ENCODE measurements at regions not wholly inside any gene's neighbourhood (a gene's known extent, or its start where the extent isn't known, plus 50 kb on each side); places are given as distances from the start of the nearest gene placed in this dataset.

DNA sequence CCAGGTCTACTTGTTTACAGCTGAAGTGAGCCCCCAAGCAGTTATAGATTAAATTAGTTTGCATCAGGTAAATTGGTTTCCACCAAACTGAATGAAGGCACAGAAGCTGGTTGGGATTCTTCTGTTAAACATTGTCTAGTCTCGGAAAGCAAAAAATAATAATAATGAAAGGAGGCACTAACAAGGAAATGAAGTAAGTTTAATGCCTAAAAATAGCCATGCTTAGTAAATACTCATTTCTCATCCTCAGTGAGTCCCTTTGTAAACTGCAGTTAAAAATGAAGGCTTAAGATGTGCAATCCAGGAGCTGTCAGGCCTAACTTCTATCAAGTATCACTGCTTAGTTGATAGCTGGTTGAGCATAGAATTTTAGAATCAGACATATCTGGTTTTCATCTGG, 113.5 kb downstream of the BTG1 start:
- Histone ChIP-seq H3K9me3 (ENCODE audit: control insufficient read depth, insufficient read depth, low read depth, low read length) (no peaks in the 10 kb centered on the region), H3K36me3 (ENCODE audit: control insufficient read depth, insufficient read depth, low read length) (no peaks in the 10 kb centered on the region), H3K27ac (ENCODE audit: low read depth, low read length) (no peak overlapping the region), H3K27me3 (ENCODE audit: control insufficient read depth, insufficient read depth, low read length) (no peaks in the 10 kb centered on the region), H3K4me3 (ENCODE audit: low read depth, low read length) (no peak overlapping the region), H3K4me1 (ENCODE audit: control insufficient read depth, insufficient read depth, low read length) (peaks cover 9% of the 10 kb centered on the region), H3K9ac (ENCODE audit: low read length) (no peak overlapping the region)

DNA sequence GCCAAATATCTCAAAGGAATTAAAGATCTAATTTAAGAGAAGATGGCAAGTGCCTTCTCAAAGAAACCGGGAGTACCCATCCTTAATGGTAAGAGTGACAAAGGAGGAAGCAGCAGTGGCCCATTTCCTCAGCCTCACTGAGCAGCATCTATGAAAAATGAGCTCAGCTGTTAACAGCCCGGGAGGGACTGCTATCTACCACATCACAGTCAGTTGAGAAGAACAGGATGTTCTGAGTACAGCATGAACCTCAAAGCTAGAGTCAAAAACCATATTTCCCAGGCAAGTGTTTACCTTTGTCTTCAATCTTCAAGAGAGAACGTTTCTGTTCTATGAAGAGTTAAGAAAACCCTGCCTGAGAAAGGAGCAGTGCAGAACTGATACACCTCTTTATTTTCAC, 115.0 kb downstream of the BTG1 start:
- peaks cover 9% of the 10 kb centered on the region for H3K4me1 ChIP-seq (ENCODE audit: control insufficient read depth, insufficient read depth, low read length)
- H3K9ac ChIP-seq (ENCODE audit: low read length), result no peak overlapping the region
- no peak overlapping the region for H3K27ac ChIP-seq (ENCODE audit: low read depth, low read length)
- no peaks in the 10 kb centered on the region for H3K9me3 ChIP-seq (ENCODE audit: control insufficient read depth, insufficient read depth, low read depth, low read length)
- no peak overlapping the region for H3K4me3 ChIP-seq (ENCODE audit: low read depth, low read length)
- H3K36me3 ChIP-seq (ENCODE audit: control insufficient read depth, insufficient read depth, low read length), result no peaks in the 10 kb centered on the region
- no peaks in the 10 kb centered on the region for H3K27me3 ChIP-seq (ENCODE audit: control insufficient read depth, insufficient read depth, low read length)

DNA sequence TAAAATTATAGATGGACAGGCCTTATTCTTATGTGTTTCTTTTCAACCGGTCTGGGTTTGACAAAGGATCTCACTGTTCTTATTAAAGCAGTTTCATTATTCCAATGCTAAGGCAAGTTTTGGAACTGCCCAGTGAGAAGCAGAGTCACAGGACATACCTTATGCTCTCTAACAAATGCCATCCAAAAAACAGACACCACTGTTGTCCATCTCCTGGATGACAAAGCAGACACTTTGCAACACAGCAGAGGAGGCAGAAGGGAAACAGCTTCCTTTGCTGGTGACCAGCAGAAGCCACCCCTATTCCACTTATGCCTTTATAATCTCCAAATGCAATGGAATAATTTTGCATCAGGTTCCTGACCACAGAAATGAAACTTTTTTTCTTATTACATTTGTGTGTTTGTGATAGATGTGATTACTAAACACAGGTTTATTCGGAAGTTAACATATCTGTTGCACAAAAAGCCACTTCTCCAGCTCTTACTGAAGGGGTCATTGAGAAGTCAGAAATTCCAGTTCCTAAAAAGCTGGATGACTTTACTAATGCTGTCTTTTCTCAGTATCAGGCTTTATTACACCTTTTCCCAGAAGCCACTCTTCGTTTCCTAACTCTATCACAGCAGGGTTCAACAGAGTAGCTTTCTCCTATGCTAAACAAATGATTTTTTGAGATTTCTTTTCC, 115.6 kb downstream of the BTG1 start:
- Histone ChIP-seq H3K4me1 (ENCODE audit: control insufficient read depth, insufficient read depth, low read length) (peaks cover 6% of the 10 kb centered on the region), H3K9me3 (ENCODE audit: control insufficient read depth, insufficient read depth, low read depth, low read length) (no peaks in the 10 kb centered on the region), H3K9ac (ENCODE audit: low read length) (no peak overlapping the region), H3K27me3 (ENCODE audit: control insufficient read depth, insufficient read depth, low read length) (no peaks in the 10 kb centered on the region), H3K4me3 (ENCODE audit: low read depth, low read length) (no peak overlapping the region), H3K36me3 (ENCODE audit: control insufficient read depth, insufficient read depth, low read length) (no peaks in the 10 kb centered on the region), H3K27ac (ENCODE audit: low read depth, low read length) (no peak overlapping the region)

DNA sequence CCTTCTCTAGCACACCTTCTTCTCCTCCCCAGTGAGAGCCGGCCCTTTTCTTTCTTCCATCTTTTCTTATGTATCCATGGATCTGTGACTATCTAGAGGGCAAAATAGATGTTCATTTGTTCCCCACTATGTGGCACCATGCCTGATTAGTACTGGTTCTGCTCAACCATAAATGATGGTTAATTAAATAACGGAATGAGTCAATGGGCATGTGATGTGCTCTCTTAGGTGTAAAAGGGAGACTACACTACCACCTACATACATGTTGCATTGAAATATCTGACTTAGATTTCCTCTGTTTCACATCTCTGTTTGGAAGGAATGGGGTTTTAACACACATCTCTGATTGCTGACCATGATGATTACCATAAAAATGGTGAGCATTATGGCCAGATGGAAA, 116.5 kb downstream of the BTG1 start:
- H3K9me3 ChIP-seq (ENCODE audit: control insufficient read depth, insufficient read depth, low read depth, low read length), result no peaks in the 10 kb centered on the region
- H3K36me3 ChIP-seq (ENCODE audit: control insufficient read depth, insufficient read depth, low read length), result no peaks in the 10 kb centered on the region
- no peaks in the 10 kb centered on the region for H3K27me3 ChIP-seq (ENCODE audit: control insufficient read depth, insufficient read depth, low read length)
- H3K27ac ChIP-seq (ENCODE audit: low read depth, low read length), result no peak overlapping the region
- no peaks in the 10 kb centered on the region for H3K4me1 ChIP-seq (ENCODE audit: control insufficient read depth, insufficient read depth, low read length)
- no peak overlapping the region for H3K4me3 ChIP-seq (ENCODE audit: low read depth, low read length)
- H3K9ac ChIP-seq (ENCODE audit: low read length), result no peak overlapping the region

DNA sequence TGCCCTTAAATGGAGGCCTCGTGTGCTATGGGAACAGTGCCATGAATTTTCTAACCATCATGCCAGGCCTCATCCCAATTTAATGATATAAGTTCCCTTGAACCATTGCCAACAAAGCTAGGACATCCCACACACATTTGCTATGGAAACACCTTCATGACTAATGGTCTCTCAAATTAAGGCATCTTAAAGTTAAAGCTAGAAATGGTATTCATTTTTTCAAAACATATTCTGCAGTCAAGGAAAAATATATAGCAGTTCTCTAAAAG, 117.3 kb downstream of the BTG1 start:
- no peaks in the 10 kb centered on the region for H3K27me3 ChIP-seq (ENCODE audit: control insufficient read depth, insufficient read depth, low read length)
- H3K36me3 ChIP-seq (ENCODE audit: control insufficient read depth, insufficient read depth, low read length), result no peaks in the 10 kb centered on the region
- no peaks in the 10 kb centered on the region for H3K4me1 ChIP-seq (ENCODE audit: control insufficient read depth, insufficient read depth, low read length)
- H3K4me3 ChIP-seq (ENCODE audit: low read depth, low read length), result no peak overlapping the region
- H3K9me3 ChIP-seq (ENCODE audit: control insufficient read depth, insufficient read depth, low read depth, low read length), result no peaks in the 10 kb centered on the region
- H3K27ac ChIP-seq (ENCODE audit: low read depth, low read length), result no peak overlapping the region
- H3K9ac ChIP-seq (ENCODE audit: low read length), result no peak overlapping the region

DNA sequence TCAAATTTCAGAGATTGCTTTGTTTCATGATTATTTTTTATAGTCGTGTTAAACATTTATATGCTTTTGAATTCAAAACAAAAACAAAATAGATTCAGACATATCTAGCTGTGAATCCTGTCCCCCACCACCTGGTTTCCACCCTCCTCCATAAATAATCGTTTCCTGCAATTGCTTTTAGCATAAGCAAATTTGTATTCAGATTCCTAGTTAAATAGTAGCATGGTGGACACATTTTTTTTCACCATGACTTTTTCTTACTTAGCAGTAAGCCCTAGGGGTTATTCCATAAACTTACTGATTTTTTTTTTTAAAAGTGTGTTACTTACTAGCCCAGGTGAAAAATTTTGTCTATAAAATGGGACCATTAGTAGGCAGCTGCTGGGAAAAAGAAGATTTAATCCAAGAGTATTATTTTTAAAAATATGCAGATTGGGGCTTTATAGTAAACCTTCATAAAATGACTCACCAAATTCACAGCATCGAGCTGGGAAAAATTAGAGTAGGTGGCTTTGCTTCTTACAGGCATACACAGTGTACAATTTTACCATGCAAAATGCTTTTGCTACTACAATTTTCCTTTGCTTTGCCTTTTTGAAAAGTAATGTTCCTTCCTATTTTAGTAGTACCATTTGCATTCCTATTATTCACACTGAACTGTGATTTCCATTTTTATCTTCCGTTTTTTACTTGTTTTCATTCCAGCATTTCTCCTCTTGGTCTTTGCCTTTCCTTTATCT, 117.8 kb downstream of the BTG1 start:
- Histone ChIP-seq H3K4me3 (ENCODE audit: low read depth, low read length) (no peak overlapping the region), H3K9ac (ENCODE audit: low read length) (no peak overlapping the region), H3K27ac (ENCODE audit: low read depth, low read length) (no peak overlapping the region)

DNA sequence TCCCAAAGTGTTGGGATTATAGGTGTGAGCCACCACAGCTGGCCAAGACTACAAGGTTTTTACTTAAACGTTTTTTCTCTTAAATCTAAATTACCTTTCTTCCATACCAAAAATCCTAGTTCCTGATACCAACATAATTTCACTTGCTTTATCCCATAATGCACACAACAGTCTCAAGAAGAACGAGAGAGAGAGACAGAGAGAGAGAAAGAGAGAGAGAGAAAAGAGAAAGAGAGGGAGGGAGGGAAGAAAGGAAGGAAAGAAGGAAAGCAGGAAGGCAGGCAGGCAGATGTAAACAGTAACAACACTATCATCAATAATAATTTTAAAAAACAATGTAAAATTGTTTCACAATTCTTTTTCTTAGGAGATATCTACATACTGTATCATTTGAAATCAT, 118.4 kb downstream of the BTG1 start:
- Histone ChIP-seq H3K27ac (ENCODE audit: low read depth, low read length) (no peak overlapping the region), H3K9me3 (ENCODE audit: control insufficient read depth, insufficient read depth, low read depth, low read length) (no peaks in the 10 kb centered on the region), H3K4me3 (ENCODE audit: low read depth, low read length) (no peak overlapping the region), H3K4me1 (ENCODE audit: control insufficient read depth, insufficient read depth, low read length) (no peaks in the 10 kb centered on the region), H3K9ac (ENCODE audit: low read length) (no peak overlapping the region), H3K36me3 (ENCODE audit: control insufficient read depth, insufficient read depth, low read length) (no peaks in the 10 kb centered on the region), H3K27me3 (ENCODE audit: control insufficient read depth, insufficient read depth, low read length) (no peaks in the 10 kb centered on the region)

More for the DNA sequence above, 117.8 kb downstream of the BTG1 start:
- Histone ChIP-seq H3K36me3 (ENCODE audit: control insufficient read depth, insufficient read depth, low read length) (no peaks in the 10 kb centered on the region), H3K9me3 (ENCODE audit: control insufficient read depth, insufficient read depth, low read depth, low read length) (no peaks in the 10 kb centered on the region), H3K4me1 (ENCODE audit: control insufficient read depth, insufficient read depth, low read length) (no peaks in the 10 kb centered on the region), H3K27me3 (ENCODE audit: control insufficient read depth, insufficient read depth, low read length) (no peaks in the 10 kb centered on the region)

DNA sequence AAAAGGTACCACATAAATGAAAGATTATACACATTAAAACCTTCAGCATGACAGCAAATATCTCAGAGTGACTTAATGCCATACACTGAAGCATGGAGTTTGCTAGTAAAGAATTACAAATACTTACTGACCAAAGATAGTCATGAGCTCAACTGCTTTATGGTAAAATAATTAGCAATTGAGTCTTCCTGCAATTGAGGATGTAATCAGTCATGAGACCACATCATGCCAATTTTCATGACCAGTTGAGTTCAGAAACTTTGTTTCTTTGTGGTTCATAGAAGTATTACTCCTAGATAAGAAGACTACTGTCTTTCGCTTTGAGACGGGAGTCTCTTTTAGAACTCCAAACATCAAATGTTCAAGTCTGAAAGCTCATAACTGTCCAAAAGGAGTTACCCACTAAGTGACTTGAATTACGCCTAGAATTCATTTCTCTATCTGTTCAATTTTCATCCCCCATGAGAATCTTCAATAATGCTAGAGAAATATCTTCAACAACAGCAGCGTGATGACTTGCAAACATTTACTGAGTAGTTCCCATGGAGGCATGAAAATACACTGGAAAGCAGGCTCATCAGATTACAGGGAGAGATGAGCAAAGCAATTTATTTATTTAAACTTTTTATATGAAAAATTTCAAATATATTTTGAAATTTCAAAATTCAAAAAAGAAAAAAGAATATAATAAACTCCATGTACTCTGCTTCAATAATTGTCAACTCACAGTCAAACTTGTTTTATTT, 120.0 kb downstream of the BTG1 start:
- H3K4me1 ChIP-seq (ENCODE audit: control insufficient read depth, insufficient read depth, low read length), result peaks cover 12% of the 10 kb centered on the region
- H3K9me3 ChIP-seq (ENCODE audit: control insufficient read depth, insufficient read depth, low read depth, low read length), result no peaks in the 10 kb centered on the region

DNA sequence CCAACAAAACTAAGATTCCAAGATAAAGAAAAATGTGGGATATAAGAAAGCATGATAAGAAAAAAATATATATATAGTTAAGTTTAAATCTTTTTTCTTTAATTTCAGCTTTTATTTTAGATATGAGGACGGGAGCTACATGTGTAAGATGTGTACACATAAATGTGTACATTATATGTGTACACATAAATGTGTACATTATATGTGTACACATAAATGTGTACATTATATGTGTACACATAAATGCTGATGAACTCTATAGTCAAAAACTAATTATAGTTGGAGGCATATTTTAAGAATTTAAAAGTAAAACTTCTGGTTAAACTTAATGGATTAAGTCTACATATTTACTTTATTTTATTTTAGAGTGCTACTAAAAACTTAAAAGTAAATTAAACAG, 123.6 kb downstream of the BTG1 start:
- Histone ChIP-seq H3K36me3 (ENCODE audit: control insufficient read depth, insufficient read depth, low read length) (no peaks in the 10 kb centered on the region), H3K27me3 (ENCODE audit: control insufficient read depth, insufficient read depth, low read length) (no peaks in the 10 kb centered on the region), H3K9ac (ENCODE audit: low read length) (no peak overlapping the region), H3K4me1 (ENCODE audit: control insufficient read depth, insufficient read depth, low read length) (peaks cover 12% of the 10 kb centered on the region), H3K9me3 (ENCODE audit: control insufficient read depth, insufficient read depth, low read depth, low read length) (no peaks in the 10 kb centered on the region), H3K27ac (ENCODE audit: low read depth, low read length) (no peak overlapping the region), H3K4me3 (ENCODE audit: low read depth, low read length) (no peak overlapping the region)

More for the DNA sequence above, 120.0 kb downstream of the BTG1 start:
- Histone ChIP-seq H3K27ac (ENCODE audit: low read depth, low read length) (no peak overlapping the region), H3K27me3 (ENCODE audit: control insufficient read depth, insufficient read depth, low read length) (no peaks in the 10 kb centered on the region), H3K9ac (ENCODE audit: low read length) (no peak overlapping the region), H3K4me3 (ENCODE audit: low read depth, low read length) (no peak overlapping the region), H3K36me3 (ENCODE audit: control insufficient read depth, insufficient read depth, low read length) (no peaks in the 10 kb centered on the region)

DNA sequence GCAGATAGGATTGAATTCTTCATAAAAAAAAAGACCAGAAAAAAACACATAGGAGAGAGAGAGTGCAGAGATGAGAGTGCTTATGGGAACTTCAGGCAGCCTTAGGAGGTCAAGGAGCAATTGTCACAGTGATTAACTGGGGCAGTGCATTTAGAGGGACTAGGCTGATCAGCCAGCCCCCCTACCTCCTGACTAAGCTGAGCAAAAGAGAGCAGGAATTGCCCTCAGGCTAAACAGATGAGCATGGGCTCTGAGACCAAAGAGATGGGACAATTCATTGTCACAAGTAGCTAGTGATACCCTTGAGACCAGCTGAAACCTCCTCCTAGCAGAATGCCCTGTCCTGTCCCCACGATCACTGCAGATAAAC, 124.0 kb downstream of the BTG1 start:
- Histone ChIP-seq H3K27ac (ENCODE audit: low read depth, low read length) (no peak overlapping the region), H3K4me3 (ENCODE audit: low read depth, low read length) (no peak overlapping the region)

DNA sequence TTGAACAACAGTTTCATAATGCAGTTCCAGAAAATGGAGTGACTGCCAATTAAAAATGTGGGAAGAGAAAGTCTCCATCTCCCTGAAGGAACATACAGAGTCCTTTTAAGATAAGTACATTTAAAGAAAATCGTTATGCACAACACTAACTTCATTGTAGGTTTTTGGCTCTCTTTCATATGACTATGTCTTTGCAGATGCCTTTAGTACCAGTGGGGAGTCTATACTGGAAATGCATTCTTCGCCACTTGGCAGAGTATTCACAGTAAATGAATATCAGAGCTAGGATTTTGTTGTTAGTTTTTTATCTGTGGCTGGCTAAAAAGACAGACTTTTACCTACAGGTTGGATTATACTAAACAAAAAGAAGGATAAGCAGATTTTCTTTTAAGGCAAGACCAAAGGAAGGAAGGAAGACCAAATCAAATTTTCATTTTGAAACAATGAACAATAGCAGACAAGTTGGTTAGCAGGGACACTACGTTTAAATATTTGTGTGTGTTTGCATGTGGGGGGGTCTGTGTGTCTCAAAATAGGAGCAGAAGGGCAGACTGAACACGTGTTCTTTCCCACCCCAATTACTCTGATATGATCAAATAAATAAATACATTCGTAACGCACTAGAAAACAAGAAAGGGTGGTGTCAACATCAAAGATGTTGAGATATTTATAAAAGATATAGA, 124.5 kb downstream of the BTG1 start:
- H3K9ac ChIP-seq (ENCODE audit: low read length), result no peak overlapping the region
- no peak overlapping the region for H3K27ac ChIP-seq (ENCODE audit: low read depth, low read length)
- H3K4me3 ChIP-seq (ENCODE audit: low read depth, low read length), result no peak overlapping the region
- no peaks in the 10 kb centered on the region for H3K36me3 ChIP-seq (ENCODE audit: control insufficient read depth, insufficient read depth, low read length)
- H3K9me3 ChIP-seq (ENCODE audit: control insufficient read depth, insufficient read depth, low read depth, low read length), result no peaks in the 10 kb centered on the region
- no peaks in the 10 kb centered on the region for H3K27me3 ChIP-seq (ENCODE audit: control insufficient read depth, insufficient read depth, low read length)
- peaks cover 12% of the 10 kb centered on the region for H3K4me1 ChIP-seq (ENCODE audit: control insufficient read depth, insufficient read depth, low read length)

More for the DNA sequence above, 124.0 kb downstream of the BTG1 start:
- Histone ChIP-seq H3K9me3 (ENCODE audit: control insufficient read depth, insufficient read depth, low read depth, low read length) (no peaks in the 10 kb centered on the region), H3K27me3 (ENCODE audit: control insufficient read depth, insufficient read depth, low read length) (no peaks in the 10 kb centered on the region), H3K36me3 (ENCODE audit: control insufficient read depth, insufficient read depth, low read length) (no peaks in the 10 kb centered on the region), H3K9ac (ENCODE audit: low read length) (no peak overlapping the region), H3K4me1 (ENCODE audit: control insufficient read depth, insufficient read depth, low read length) (peaks cover 12% of the 10 kb centered on the region)

Data from HUES6 (cell line).